ENCODE measurements at regions not wholly inside any gene's neighbourhood (a gene's known extent, or its start where the extent isn't known, plus 50 kb on each side); places are given as distances from the start of the nearest gene placed in this dataset.

DNA sequence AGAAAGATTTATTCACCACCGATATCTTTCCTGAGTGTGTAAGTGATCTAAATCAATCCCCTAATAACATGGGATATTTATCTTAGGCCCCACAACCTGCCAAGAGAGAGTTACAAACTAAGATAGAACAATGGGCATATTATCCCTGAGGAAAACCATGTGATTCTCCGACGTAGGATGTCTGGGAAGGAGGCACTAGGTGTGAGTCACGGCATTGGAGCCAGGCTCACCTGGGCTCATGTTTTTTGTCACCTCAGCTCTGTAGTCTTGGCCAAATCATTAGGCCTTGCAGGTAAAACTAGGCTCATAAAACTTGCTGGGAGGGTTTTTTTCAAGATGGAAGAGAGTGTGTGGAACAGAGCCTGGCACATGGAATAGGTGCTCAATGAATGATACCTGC, 129.7 kb upstream of the PLEKHG7 start:
- TF ChIP-seq, protein P1, sequence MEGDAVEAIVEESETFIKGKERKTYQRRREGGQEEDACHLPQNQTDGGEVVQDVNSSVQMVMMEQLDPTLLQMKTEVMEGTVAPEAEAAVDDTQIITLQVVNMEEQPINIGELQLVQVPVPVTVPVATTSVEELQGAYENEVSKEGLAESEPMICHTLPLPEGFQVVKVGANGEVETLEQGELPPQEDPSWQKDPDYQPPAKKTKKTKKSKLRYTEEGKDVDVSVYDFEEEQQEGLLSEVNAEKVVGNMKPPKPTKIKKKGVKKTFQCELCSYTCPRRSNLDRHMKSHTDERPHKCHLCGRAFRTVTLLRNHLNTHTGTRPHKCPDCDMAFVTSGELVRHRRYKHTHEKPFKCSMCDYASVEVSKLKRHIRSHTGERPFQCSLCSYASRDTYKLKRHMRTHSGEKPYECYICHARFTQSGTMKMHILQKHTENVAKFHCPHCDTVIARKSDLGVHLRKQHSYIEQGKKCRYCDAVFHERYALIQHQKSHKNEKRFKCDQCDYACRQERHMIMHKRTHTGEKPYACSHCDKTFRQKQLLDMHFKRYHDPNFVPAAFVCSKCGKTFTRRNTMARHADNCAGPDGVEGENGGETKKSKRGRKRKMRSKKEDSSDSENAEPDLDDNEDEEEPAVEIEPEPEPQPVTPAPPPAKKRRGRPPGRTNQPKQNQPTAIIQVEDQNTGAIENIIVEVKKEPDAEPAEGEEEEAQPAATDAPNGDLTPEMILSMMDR (IDR thresholded peaks at IDR 0.05): no peak
- TF ChIP-seq POLR2A (IDR thresholded peaks at IDR 0.05): no peak

Data from thyroid gland (tissue), 4 donors.